ENCODE measurements at regions not wholly inside any gene's neighbourhood (a gene's known extent, or its start where the extent isn't known, plus 50 kb on each side); places are given as distances from the start of the nearest gene placed in this dataset.

DNA sequence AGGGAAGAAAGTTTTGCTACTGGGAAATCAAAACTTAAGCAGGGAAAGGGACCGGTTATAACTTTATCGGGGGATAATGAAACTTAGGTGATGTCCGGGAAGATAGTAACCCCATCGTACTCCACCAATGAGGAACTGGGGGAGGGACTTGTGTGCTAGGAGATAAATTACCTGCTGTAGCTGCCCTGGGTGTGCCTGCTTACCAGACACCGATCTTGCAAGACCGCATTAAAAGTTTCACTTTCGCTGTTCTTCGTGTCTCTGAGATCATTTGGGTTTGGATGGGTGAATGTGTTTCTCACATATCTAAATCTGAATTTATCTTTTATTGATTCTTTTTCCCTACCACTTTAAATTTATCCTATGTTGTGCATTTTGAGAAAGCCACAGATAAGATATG lies 381.4 kb downstream of the SLITRK6 start:
- H3K9me3 ChIP-seq: no peaks in the 10 kb centered on the region
- no peaks in the 10 kb centered on the region for H3K27me3 ChIP-seq (ENCODE audit: insufficient read depth in 3 of 3, low read length in 2 of 3)
- no peak for ATAC-seq
- no peak overlapping the region for H3K4me3 ChIP-seq
- 96 to 97% (median 97%) methylated on average over 8 of the region's 8 CpGs for WGBS, 3 donors
- H3K27ac ChIP-seq: no peak overlapping the region
- no peaks in the 10 kb centered on the region for H3K36me3 ChIP-seq (ENCODE audit: insufficient read depth in 1 of 2, low read depth in 1 of 2)
- DNase-seq: no peak
- intact Hi-C loops (cut with DNase I): no loop called here
- H3K4me1 ChIP-seq: no peaks in the 10 kb centered on the region
- TF ChIP-seq, protein P1, sequence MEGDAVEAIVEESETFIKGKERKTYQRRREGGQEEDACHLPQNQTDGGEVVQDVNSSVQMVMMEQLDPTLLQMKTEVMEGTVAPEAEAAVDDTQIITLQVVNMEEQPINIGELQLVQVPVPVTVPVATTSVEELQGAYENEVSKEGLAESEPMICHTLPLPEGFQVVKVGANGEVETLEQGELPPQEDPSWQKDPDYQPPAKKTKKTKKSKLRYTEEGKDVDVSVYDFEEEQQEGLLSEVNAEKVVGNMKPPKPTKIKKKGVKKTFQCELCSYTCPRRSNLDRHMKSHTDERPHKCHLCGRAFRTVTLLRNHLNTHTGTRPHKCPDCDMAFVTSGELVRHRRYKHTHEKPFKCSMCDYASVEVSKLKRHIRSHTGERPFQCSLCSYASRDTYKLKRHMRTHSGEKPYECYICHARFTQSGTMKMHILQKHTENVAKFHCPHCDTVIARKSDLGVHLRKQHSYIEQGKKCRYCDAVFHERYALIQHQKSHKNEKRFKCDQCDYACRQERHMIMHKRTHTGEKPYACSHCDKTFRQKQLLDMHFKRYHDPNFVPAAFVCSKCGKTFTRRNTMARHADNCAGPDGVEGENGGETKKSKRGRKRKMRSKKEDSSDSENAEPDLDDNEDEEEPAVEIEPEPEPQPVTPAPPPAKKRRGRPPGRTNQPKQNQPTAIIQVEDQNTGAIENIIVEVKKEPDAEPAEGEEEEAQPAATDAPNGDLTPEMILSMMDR (IDR thresholded peaks at IDR 0.05): no peak

DNA sequence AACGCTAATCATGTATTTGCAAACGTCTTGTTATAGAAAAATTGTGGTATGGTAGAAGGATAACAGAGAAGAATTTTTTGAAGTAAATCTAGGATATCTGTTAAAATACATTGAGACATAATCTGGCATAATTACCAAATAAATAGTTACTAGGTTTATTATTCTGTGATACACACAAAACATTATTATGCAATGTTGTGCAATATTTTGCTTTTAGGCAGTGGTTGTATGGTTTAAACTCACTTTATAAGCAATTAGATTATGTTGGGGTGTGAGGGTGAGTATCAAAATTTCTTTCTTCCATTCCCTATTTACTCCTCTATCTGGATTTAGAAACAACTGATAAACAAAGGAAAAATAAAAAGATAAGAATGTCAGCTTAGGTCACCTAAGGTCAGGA lies 385.6 kb downstream of the SLITRK6 start:
- Histone ChIP-seq H3K4me1 (no peaks in the 10 kb centered on the region), H3K27ac (no peak overlapping the region), H3K9me3 (no peaks in the 10 kb centered on the region), H3K27me3 (ENCODE audit: insufficient read depth in 3 of 3, low read length in 2 of 3) (no peaks in the 10 kb centered on the region), H3K4me3 (no peak overlapping the region), H3K36me3 (ENCODE audit: insufficient read depth in 1 of 2, low read depth in 1 of 2) (no peaks in the 10 kb centered on the region)
- ATAC-seq: no peak
- intact Hi-C loops (cut with DNase I): no loop called here
- no peak for DNase-seq
- TF ChIP-seq, protein P1 (IDR thresholded peaks at IDR 0.05): no peak
- WGBS, 3 donors: 91 to 93% (median 92%) methylated on average over 2 of the region's 2 CpGs

DNA sequence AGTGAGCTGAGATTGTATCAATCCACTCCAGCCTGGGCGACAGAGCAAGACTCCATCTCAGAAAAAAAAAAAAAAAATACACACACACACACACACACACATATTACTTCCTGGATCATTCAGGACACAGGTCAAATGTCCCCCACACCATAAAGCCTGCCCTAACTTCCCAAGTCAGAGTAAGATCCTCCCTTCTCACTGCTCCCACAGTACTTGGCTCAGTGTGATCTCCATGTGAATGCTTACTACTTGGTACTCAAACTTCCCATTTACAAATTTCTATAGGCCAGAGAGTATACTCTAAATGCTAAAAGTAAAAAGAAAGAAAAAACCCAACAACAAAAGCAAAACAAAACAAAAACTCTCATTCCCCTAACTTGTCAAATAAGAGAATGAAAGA lies 386.8 kb downstream of the SLITRK6 start:
- H3K36me3 ChIP-seq (ENCODE audit: insufficient read depth in 1 of 2, low read depth in 1 of 2): no peaks in the 10 kb centered on the region
- H3K4me3 ChIP-seq: no peak overlapping the region
- H3K9me3 ChIP-seq: no peaks in the 10 kb centered on the region
- TF ChIP-seq, protein P1 (IDR thresholded peaks at IDR 0.05): no peak
- 80 to 100% (median 100%) methylated on average over 1 of the region's 1 CpG for WGBS, 3 donors
- no peak overlapping the region for H3K27ac ChIP-seq
- H3K27me3 ChIP-seq (ENCODE audit: insufficient read depth in 3 of 3, low read length in 2 of 3): no peaks in the 10 kb centered on the region
- intact Hi-C loops (cut with DNase I): no loop called here
- DNase-seq (no peak), ATAC-seq (no peak)
- H3K4me1 ChIP-seq: no peaks in the 10 kb centered on the region

DNA sequence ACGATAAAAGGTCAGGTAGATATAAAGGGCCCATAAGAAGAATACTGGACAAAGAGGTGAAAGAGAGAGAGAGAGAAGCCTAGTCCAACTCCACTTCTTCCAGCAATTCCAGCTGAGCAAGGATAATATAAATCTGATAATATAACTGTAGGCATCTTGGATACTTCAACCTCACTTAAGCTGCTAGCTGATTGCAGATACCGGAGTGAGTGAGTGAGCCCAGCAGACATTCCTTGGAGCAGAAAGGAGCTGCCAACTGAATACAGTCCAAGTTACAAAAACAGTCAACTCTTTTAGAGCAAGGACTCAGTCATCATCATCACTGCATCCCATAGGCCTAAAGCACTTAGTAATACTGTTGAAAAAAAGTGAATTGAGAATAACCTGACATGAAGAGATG lies 387.6 kb downstream of the SLITRK6 start:
- Histone ChIP-seq H3K4me3 (no peak overlapping the region), H3K9me3 (no peaks in the 10 kb centered on the region), H3K27ac (no peak overlapping the region), H3K27me3 (ENCODE audit: insufficient read depth in 3 of 3, low read length in 2 of 3) (no peaks in the 10 kb centered on the region), H3K4me1 (no peaks in the 10 kb centered on the region), H3K36me3 (ENCODE audit: insufficient read depth in 1 of 2, low read depth in 1 of 2) (no peaks in the 10 kb centered on the region)
- DNase-seq (no peak), ATAC-seq (no peak)
- intact Hi-C loops (cut with DNase I): no loop called here
- TF ChIP-seq, protein P1 (IDR thresholded peaks at IDR 0.05): no peak
- WGBS, 3 donors: 64 to 73% (median 70%) methylated on average over 2 of the region's 2 CpGs

DNA sequence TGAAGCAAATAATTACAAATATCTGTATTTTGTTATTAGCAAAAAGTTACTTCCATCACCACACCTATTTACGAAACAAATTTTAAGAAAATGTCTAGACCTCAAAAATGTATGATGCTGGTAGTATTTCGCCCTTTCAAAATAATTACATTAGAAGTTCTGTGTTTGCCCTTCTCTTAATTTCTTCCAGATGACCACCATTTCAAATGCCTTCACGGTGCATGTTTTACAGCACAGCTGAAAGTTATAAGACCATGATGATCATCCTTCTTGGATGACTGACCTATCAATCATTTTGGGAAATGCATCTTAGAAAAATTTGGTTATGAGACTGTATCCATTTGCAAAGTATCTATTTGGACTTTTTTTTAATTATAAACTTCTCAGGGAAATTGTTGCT lies 390.8 kb downstream of the SLITRK6 start:
- no peak overlapping the region for H3K27ac ChIP-seq
- DNase-seq (no peak), ATAC-seq (no peak)
- intact Hi-C loops (cut with DNase I): no loop called here
- no peak overlapping the region for H3K4me3 ChIP-seq
- H3K4me1 ChIP-seq: no peaks in the 10 kb centered on the region
- 55 to 62% (median 61%) methylated on average over 3 of the region's 3 CpGs for WGBS, 3 donors
- no peaks in the 10 kb centered on the region for H3K27me3 ChIP-seq (ENCODE audit: insufficient read depth in 3 of 3, low read length in 2 of 3)
- TF ChIP-seq, protein P1 (IDR thresholded peaks at IDR 0.05): no peak
- H3K36me3 ChIP-seq (ENCODE audit: insufficient read depth in 1 of 2, low read depth in 1 of 2): no peaks in the 10 kb centered on the region
- no peaks in the 10 kb centered on the region for H3K9me3 ChIP-seq
